ENCODE measurements at regions not wholly inside any gene's neighbourhood (a gene's known extent, or its start where the extent isn't known, plus 50 kb on each side); places are given as distances from the start of the nearest gene placed in this dataset.

GRCh38 chr4:171353535-171353934 lies 459.7 kb upstream of the GALNTL6 start:
- H3K4me1 Mint-ChIP-seq (ENCODE audit: low read depth, unreplicated experiment): no peaks in the 10 kb centered on the region
- intact Hi-C loops (cut with micrococcal nuclease; ENCODE audit: unreplicated experiment): no loop called here
- no peak overlapping the region for H3K27ac Mint-ChIP-seq (ENCODE audit: unreplicated experiment)
- DNase-seq: no peak
- no peak for TF ChIP-seq CTCF (IDR thresholded peaks at IDR 0.05; ENCODE audit: unreplicated experiment)
- BruUV-seq (replicated peaks): no TSS peak
- no peaks in the 10 kb centered on the region for H3K36me3 Mint-ChIP-seq (ENCODE audit: insufficient read depth, unreplicated experiment)
- H3K27me3 Mint-ChIP-seq (ENCODE audit: unreplicated experiment): no peaks in the 10 kb centered on the region
- no peak overlapping the region for H3K4me3 Mint-ChIP-seq (ENCODE audit: low read depth, unreplicated experiment)
- peaks cover 3% of the 10 kb centered on the region for H3K9me3 Mint-ChIP-seq (ENCODE audit: low read depth, unreplicated experiment)
- CTCF ChIA-PET: no interaction called here

GRCh38 chr4:171348090-171348489 lies 465.1 kb upstream of the GALNTL6 start:
- Mint-ChIP-seq H3K27me3 (ENCODE audit: unreplicated experiment) (no peaks in the 10 kb centered on the region), H3K9me3 (ENCODE audit: low read depth, unreplicated experiment) (no peaks in the 10 kb centered on the region), H3K4me1 (ENCODE audit: low read depth, unreplicated experiment) (no peaks in the 10 kb centered on the region), H3K4me3 (ENCODE audit: low read depth, unreplicated experiment) (no peak overlapping the region), H3K36me3 (ENCODE audit: insufficient read depth, unreplicated experiment) (no peaks in the 10 kb centered on the region), H3K27ac (ENCODE audit: unreplicated experiment) (no peak overlapping the region)
- no peak for DNase-seq
- CTCF ChIA-PET: no interaction called here
- BruUV-seq (replicated peaks): no TSS peak
- intact Hi-C loops (cut with micrococcal nuclease; ENCODE audit: unreplicated experiment): no loop called here
- no peak for TF ChIP-seq CTCF (IDR thresholded peaks at IDR 0.05; ENCODE audit: unreplicated experiment)

GRCh38 chr4:171342646-171343045 lies 470.6 kb upstream of the GALNTL6 start:
- H3K27ac Mint-ChIP-seq (ENCODE audit: unreplicated experiment): no peak overlapping the region
- no TSS peak for BruUV-seq (replicated peaks)
- no peak for DNase-seq
- intact Hi-C loops (cut with micrococcal nuclease; ENCODE audit: unreplicated experiment): no loop called here
- no peaks in the 10 kb centered on the region for H3K27me3 Mint-ChIP-seq (ENCODE audit: unreplicated experiment)
- CTCF ChIA-PET: no interaction called here
- H3K36me3 Mint-ChIP-seq (ENCODE audit: insufficient read depth, unreplicated experiment): no peaks in the 10 kb centered on the region
- H3K4me1 Mint-ChIP-seq (ENCODE audit: low read depth, unreplicated experiment): no peaks in the 10 kb centered on the region
- no peak for TF ChIP-seq CTCF (IDR thresholded peaks at IDR 0.05; ENCODE audit: unreplicated experiment)
- H3K4me3 Mint-ChIP-seq (ENCODE audit: low read depth, unreplicated experiment): no peak overlapping the region
- H3K9me3 Mint-ChIP-seq (ENCODE audit: low read depth, unreplicated experiment): no peaks in the 10 kb centered on the region

GRCh38 chr4:171340258-171340657 lies 472.9 kb upstream of the GALNTL6 start:
- DNase-seq: no peak

More at GRCh38 chr4:171340258-171340657, 472.9 kb upstream of the GALNTL6 start:
- no peaks in the 10 kb centered on the region for H3K4me1 Mint-ChIP-seq (ENCODE audit: low read depth, unreplicated experiment)
- CTCF ChIA-PET: interaction anchor here (0.6 kb wide), 1 partner anchor 11 kb away, joined by 3 read pairs; no protein-coding TSS in a partner anchor
- H3K27ac Mint-ChIP-seq (ENCODE audit: unreplicated experiment): no peak overlapping the region
- no TSS peak for BruUV-seq (replicated peaks)
- no peaks in the 10 kb centered on the region for H3K36me3 Mint-ChIP-seq (ENCODE audit: insufficient read depth, unreplicated experiment)
- no peaks in the 10 kb centered on the region for H3K27me3 Mint-ChIP-seq (ENCODE audit: unreplicated experiment)
- intact Hi-C loops (cut with micrococcal nuclease; ENCODE audit: unreplicated experiment): no loop called here
- no peak overlapping the region for H3K4me3 Mint-ChIP-seq (ENCODE audit: low read depth, unreplicated experiment)
- H3K9me3 Mint-ChIP-seq (ENCODE audit: low read depth, unreplicated experiment): no peaks in the 10 kb centered on the region
- TF ChIP-seq CTCF (IDR thresholded peaks at IDR 0.05; ENCODE audit: unreplicated experiment): no peak
